WTC11 (cell line): ENCODE measurements at regions not wholly inside any gene's neighbourhood (a gene's known extent, or its start where the extent isn't known, plus 50 kb on each side); places are given as distances from the start of the nearest gene placed in this dataset.
A peak's percentile ranks its signal among the peaks of the same experiment; 100 is the strongest.

Source experiments
- ATAC-seq: fragments of 200-7000 bp; cut with Tn5 transposase; 2 replicates; pipeline ENCODE4 v1.10.0; 2021; ENCODE audit warnings: mild to moderate bottlenecking, moderate library complexity
- CTCF ChIA-PET: fragments of 300-600 bp; sonication (Branson Sonifier 250); formaldehyde crosslinking; loops from one replicate; lab custom pipeline; 2021; ENCODE audit warnings: antibody characterized with exemption; lab: Charles Lee
- POLR2A ChIA-PET: fragments of 350-600 bp; sonication (Branson Sonifier 250); formaldehyde crosslinking; loops from one replicate; lab custom pipeline; 2021; ENCODE audit warnings: antibody characterized with exemption; lab: Charles Lee
- DNase-seq: peaks from one replicate; pipeline ENCODE4 v3.0.0; 2021; ENCODE audit warnings: low spot score
- H3K27ac Mint-ChIP-seq: 2 replicates; pipeline ENCODE4 v1.8.0; 2021; ENCODE audit warnings: mixed read lengths
- H3K27me3 Mint-ChIP-seq: 2 replicates; pipeline ENCODE4 v1.8.0; 2021; ENCODE audit warnings: low read depth, mild to moderate bottlenecking, moderate library complexity, mixed read lengths
- H3K36me3 Mint-ChIP-seq: 2 replicates; pipeline ENCODE4 v1.8.0; 2021; ENCODE audit warnings: mixed read lengths
- H3K4me1 Mint-ChIP-seq: 2 replicates; pipeline ENCODE4 v1.8.0; 2022; ENCODE audit warnings: mixed read lengths
- H3K4me3 Mint-ChIP-seq: 2 replicates; pipeline ENCODE4 v1.8.0; 2021; ENCODE audit warnings: mild to moderate bottlenecking, moderate library complexity, mixed read lengths
- H3K9me3 Mint-ChIP-seq: 2 replicates; pipeline ENCODE4 v1.8.0; 2021; ENCODE audit warnings: mixed read lengths
- ATF3 ChIP-seq: sonication (generic); formaldehyde crosslinking; conservative IDR thresholded peaks from 2 replicates; pipeline ENCODE4 v1.8.1; 2022; ENCODE audit warnings: mild to moderate bottlenecking, missing genetic modification reagents
- ATF6 ChIP-seq: sonication (generic); formaldehyde crosslinking; IDR thresholded peaks from 2 replicates; pipeline ENCODE4 v1.8.1; 2023; ENCODE audit warnings: mild to moderate bottlenecking, missing genetic modification reagents
- CREM ChIP-seq: sonication (generic); formaldehyde crosslinking; IDR thresholded peaks from 2 replicates; pipeline ENCODE4 v1.8.1; 2022; ENCODE audit warnings: mild to moderate bottlenecking, missing genetic modification reagents, moderate library complexity
- E2F5 ChIP-seq: sonication (generic); formaldehyde crosslinking; IDR thresholded peaks from 2 replicates; pipeline ENCODE4 v1.8.1; 2022; ENCODE audit warnings: mild to moderate bottlenecking, moderate library complexity, missing genetic modification reagents
- EMX1 ChIP-seq: fragments of 250-450 bp; sonication (Bioruptor Pico); IDR thresholded peaks from 2 replicates; pipeline ENCODE4 v1.8.0; 2021; ENCODE audit warnings: mild to moderate bottlenecking
- ERG ChIP-seq: fragments of 250-450 bp; sonication (Bioruptor Pico); IDR thresholded peaks from 2 replicates; pipeline ENCODE4 v1.8.0; 2021; ENCODE audit warnings: mild to moderate bottlenecking
- FOXP1 ChIP-seq: sonication (generic); formaldehyde crosslinking; IDR thresholded peaks from 2 replicates; pipeline ENCODE4 v1.8.0; 2022; ENCODE audit warnings: missing genetic modification reagents, mild to moderate bottlenecking, moderate library complexity, borderline replicate concordance
- FOXP4 ChIP-seq: sonication (generic); formaldehyde crosslinking; IDR thresholded peaks from 2 replicates; pipeline ENCODE4 v1.8.0; 2022; ENCODE audit warnings: mild to moderate bottlenecking, missing genetic modification reagents
- HMGA2 ChIP-seq: fragments of 250-450 bp; sonication (Bioruptor Pico); IDR thresholded peaks from 2 replicates; pipeline ENCODE4 v1.4.0; 2021; ENCODE audit warnings: mild to moderate bottlenecking, moderate library complexity
- IRF1 ChIP-seq: sonication (generic); formaldehyde crosslinking; IDR thresholded peaks from 2 replicates; pipeline ENCODE4 v1.8.0; 2023; ENCODE audit warnings: missing genetic modification reagents
- PRRX2 ChIP-seq: fragments of 250-450 bp; sonication (Bioruptor Pico); IDR thresholded peaks from 2 replicates; pipeline ENCODE4 v1.8.0; 2021; ENCODE audit warnings: mild to moderate bottlenecking
- RORB ChIP-seq: fragments of 250-450 bp; sonication (Bioruptor Pico); IDR thresholded peaks from 2 replicates; pipeline ENCODE4 v1.9.0; 2021; ENCODE audit warnings: mild to moderate bottlenecking
- SP1 ChIP-seq: sonication (generic); formaldehyde crosslinking; conservative IDR thresholded peaks from 2 replicates; pipeline ENCODE4 v1.8.1; 2022; ENCODE audit warnings: missing genetic modification reagents
- ZBTB21 ChIP-seq: sonication (generic); formaldehyde crosslinking; IDR thresholded peaks from 2 replicates; pipeline ENCODE4 v1.8.1; 2023; ENCODE audit warnings: mild to moderate bottlenecking, missing genetic modification reagents, borderline replicate concordance
- ZNF121 ChIP-seq: sonication (generic); formaldehyde crosslinking; IDR thresholded peaks from 2 replicates; pipeline ENCODE4 v1.8.0; 2023; ENCODE audit warnings: missing genetic modification reagents
- ZNF219 ChIP-seq: sonication (generic); formaldehyde crosslinking; IDR thresholded peaks from 2 replicates; pipeline ENCODE4 v1.8.0; 2023; ENCODE audit warnings: missing genetic modification reagents, mild to moderate bottlenecking, borderline replicate concordance
- ZNF263 ChIP-seq: sonication (generic); formaldehyde crosslinking; IDR thresholded peaks from 2 replicates; pipeline ENCODE4 v1.8.1; 2022; ENCODE audit warnings: low read depth, mild to moderate bottlenecking, moderate library complexity, missing genetic modification reagents
- ZNF281 ChIP-seq: sonication (generic); formaldehyde crosslinking; IDR thresholded peaks from 2 replicates; pipeline ENCODE4 v1.8.0; 2023; ENCODE audit warnings: mild to moderate bottlenecking, missing genetic modification reagents
- ZNF425 ChIP-seq: fragments of 250-450 bp; sonication (Bioruptor Pico); conservative IDR thresholded peaks from 2 replicates; pipeline ENCODE4 v1.9.0; 2021; ENCODE audit warnings: mild to moderate bottlenecking

GRCh38 chr13:44230736-44231135 lies 142.9 kb upstream of the SERP2 start:
- H3K4me1 Mint-ChIP-seq: peaks cover 14% of the 10 kb centered on the region
- no peak for ATAC-seq
- TF ChIP-seq FOXP4 (CRISPR knock-in tag): no peak
- no peak for TF ChIP-seq ZNF263
- TF ChIP-seq E2F5 (CRISPR knock-in tag): no peak
- TF ChIP-seq ZNF425 (CRISPR knock-in tag): no peak
- TF ChIP-seq CREM (CRISPR knock-in tag): no peak
- no peak for TF ChIP-seq IRF1 (CRISPR knock-in tag)
- TF ChIP-seq PRRX2: no peak
- TF ChIP-seq ZNF219 (CRISPR knock-in tag): no peak
- no peak for TF ChIP-seq RORB (CRISPR knock-in tag)
- TF ChIP-seq ZBTB21 (CRISPR knock-in tag): no peak
- no peak for TF ChIP-seq SP1 (CRISPR knock-in tag)
- no peak for TF ChIP-seq ZNF121 (CRISPR knock-in tag)
- no peak for TF ChIP-seq FOXP1 (CRISPR knock-in tag)
- H3K4me3 Mint-ChIP-seq: no peak overlapping the region
- H3K27ac Mint-ChIP-seq: no peak overlapping the region
- no peaks in the 10 kb centered on the region for H3K27me3 Mint-ChIP-seq
- CTCF ChIA-PET: no interaction called here
- no peaks in the 10 kb centered on the region for H3K36me3 Mint-ChIP-seq
- no peak for DNase-seq
- POLR2A ChIA-PET: no interaction called here
- H3K9me3 Mint-ChIP-seq: no peaks in the 10 kb centered on the region

- peaks cover 14% of the 10 kb centered on the region for H3K4me1 Mint-ChIP-seq
- CTCF ChIA-PET: no interaction called here
- DNase-seq (peak; percentile 55), ATAC-seq (peak; percentile 95)
- H3K27ac Mint-ChIP-seq: peak overlapping the region; percentile 34
- no peak overlapping the region for H3K4me3 Mint-ChIP-seq
- H3K36me3 Mint-ChIP-seq: no peaks in the 10 kb centered on the region
- POLR2A ChIA-PET: interaction anchor here (1.3 to 1.5 kb wide), 2 partner anchors 203 to 205 kb away, joined by 3 to 5 read pairs; no protein-coding TSS in a partner anchor
- H3K27me3 Mint-ChIP-seq: no peaks in the 10 kb centered on the region
- no peaks in the 10 kb centered on the region for H3K9me3 Mint-ChIP-seq
- no peak for TF ChIP-seq ZNF281 (CRISPR knock-in tag)
- no peak for TF ChIP-seq ERG (CRISPR knock-in tag)
- no peak for TF ChIP-seq ATF6 (CRISPR knock-in tag)
- no peak for TF ChIP-seq ATF3 (CRISPR knock-in tag)
- no peak for TF ChIP-seq EMX1 (CRISPR knock-in tag)
- TF ChIP-seq HMGA2 (CRISPR knock-in tag): no peak
- TF ChIP-seq IRF1 (CRISPR knock-in tag): no peak
Measured at GRCh38 chr13:44231786-44232516, 141.7 kb upstream of the SERP2 start.
